Stimulated activated CD8-positive, alpha-beta memory T cell treated with anti-CD3 and anti-CD28 coated beads, Interleukin-4, amount 100 ng/mL, for 24 hours (primary cell): ENCODE measurements at regions not wholly inside any gene's neighbourhood (a gene's known extent, or its start where the extent isn't known, plus 50 kb on each side); places are given as distances from the start of the nearest gene placed in this dataset.
A peak's percentile ranks its signal among the peaks of the same experiment; 100 is the strongest.

Source experiments
- DNase-seq: peaks from one replicate; pipeline ENCODE4 v3.0.0-alpha.2; 2020; ENCODE audit warnings: low read depth

DNA sequence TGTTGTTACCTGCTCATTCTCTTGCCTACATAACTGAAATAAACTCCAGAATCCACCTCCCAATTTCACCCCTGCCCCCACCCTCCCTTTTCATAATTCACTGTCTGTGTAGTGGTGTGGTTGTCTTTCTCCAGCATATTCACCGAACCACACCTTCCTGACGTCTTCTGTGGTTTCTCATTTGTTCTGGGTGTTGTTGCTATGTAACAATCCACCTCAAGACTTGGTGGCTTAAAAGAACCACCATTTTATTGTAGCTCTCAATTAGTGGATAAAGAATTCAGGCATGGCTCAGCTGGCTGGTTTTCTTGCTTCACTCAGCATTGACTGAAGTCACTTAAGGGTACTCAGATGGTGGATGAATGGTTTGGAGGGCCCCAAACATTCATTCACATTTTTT, 229.8 kb downstream of the MAF start:
- DNase-seq = no peak

DNA sequence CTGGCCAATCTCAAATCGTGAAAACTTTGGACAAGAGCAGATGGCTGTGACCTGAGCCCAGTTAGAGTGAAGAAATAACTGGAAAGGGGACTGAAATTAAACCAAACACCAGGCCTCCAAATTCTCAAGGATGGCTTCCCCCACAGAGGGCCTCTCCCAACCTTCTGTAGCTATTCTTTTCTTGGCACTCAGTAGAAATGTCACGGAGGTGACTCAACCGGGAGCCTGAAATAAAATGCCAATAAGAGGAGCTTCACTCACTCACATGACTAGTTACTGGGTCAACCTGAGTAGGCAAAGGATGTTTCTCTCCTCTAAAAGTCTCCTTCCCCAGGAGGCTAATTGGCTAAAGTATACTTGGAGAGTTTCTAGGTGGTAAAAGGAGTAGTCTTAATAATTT, 230.7 kb downstream of the MAF start:
- DNase-seq = no peak

DNA sequence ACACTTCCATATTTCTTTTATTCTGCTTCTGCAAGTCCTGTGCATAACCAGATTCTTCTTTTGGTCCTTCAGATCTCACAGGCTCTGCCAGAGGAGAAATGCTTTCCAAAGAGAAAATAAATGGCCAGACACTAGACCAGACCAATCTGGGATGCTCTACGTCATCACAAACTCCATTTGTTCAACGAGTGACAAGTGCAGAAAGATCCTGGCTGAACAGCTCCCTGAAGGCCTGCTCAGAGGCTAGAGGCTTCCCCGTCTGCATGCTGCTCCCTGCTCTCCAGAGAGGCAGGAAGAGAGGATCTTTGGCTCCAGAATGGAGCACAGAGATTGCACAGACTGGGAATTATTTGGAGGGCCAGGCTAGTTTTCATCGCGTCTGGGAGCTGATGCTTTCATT, 232.7 kb downstream of the MAF start:
- no peak for DNase-seq

DNA sequence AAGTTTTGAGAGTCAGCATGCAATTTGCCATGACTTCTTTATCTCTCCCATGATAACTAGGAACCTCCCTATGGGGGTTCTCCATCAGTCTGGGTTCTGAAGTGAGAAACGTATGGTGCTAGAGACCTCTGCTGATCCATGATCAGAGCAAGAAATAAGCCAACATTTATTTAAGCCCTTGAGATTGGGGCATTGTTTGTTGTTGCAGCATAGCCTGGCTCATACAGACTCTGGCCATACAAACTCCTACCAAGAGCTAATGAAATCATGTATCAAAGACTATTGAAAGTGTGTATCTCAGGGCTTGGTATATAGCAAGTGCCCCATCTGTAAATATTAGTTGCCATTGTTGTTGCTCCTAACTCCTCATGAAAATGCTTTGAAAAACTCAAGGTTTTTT, 233.9 kb downstream of the MAF start:
- no peak for DNase-seq

DNA sequence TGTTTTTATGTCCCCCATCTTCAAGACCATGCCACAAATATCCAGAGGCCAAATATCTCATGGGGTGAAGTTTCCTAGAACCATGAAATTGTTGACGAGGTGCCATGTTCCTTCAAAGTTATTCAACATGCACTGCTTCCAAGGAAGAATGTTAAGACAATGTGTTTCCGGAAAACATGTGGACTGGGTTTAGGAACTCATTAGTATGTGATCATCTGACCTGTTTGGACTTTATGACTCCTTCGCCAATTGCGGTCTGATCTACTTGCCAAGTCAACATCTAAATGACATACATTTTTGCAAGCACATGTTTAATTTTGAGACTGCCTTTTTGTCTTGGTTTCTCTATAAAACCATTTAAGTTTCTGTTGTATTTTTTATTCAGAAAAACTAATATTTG, 234.8 kb downstream of the MAF start:
- DNase-seq = no peak

DNA sequence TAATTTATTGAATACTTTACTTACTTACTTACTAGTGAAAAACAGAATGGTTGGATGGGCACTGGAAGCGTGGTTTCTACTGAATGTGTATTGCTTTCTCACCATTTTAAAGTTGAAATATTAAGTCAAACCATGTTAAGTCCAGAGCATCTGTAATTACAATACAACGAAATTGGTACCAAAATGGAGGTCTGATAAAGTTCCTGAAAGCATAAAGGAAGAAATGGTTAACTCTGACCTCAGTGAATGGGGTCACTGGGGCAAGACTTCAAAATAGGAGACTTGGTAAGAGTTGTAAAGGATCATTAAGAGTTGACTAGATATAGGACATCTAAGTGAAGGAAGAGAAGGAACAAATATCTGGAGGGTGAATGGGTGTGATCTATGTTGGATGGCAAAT, 237.1 kb downstream of the MAF start:
- no peak for DNase-seq

DNA sequence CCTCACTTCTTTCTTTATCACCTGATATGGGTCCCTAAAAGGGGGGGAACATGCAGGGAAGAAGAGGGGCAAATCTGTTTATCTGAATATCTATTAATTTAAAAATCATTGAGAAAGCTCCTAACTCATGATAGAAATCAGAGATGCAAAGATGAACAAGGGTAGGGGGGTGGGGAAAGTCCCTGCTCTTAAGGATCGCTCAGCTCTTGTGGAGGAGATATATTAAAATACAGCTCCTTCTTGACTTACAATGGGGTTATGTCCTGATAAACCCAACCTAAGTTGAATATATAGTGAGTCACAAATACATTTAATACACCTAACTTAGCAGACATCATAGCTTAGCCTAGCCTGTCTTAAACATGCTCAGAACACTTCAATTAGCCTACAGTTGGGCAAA, 237.5 kb downstream of the MAF start:
- no peak for DNase-seq

DNA sequence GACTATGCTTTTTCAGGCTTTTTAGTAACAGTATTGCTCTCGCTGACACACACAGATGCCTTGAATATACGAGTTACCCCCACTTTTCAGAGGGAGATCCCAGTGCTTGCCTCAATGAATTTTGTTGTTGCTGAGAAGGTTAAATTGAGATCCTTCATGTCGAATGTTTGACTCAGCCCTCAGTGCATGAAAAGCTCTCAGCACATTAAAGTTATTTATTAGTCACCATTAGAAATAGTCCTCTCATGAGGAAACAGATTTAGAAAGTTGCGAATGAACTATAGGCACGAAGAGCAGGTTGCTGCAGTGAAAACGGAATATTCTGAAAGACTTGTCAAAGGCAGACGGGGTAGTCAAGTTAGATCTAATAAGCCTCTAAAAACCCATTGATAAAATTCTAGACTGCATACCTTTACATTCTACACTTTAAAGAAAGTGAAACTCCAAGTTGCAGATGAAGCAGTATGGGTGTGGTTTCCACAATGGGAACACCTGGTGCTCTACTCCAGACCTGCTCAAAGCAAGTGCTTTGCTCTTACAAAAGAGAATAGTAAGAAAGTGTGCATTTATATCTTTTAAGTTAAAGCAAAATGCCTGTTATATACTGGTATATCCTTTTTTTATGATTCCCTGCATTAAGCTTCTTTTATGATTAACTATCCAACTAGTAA, 238.1 kb downstream of the MAF start:
- no peak for DNase-seq

DNA sequence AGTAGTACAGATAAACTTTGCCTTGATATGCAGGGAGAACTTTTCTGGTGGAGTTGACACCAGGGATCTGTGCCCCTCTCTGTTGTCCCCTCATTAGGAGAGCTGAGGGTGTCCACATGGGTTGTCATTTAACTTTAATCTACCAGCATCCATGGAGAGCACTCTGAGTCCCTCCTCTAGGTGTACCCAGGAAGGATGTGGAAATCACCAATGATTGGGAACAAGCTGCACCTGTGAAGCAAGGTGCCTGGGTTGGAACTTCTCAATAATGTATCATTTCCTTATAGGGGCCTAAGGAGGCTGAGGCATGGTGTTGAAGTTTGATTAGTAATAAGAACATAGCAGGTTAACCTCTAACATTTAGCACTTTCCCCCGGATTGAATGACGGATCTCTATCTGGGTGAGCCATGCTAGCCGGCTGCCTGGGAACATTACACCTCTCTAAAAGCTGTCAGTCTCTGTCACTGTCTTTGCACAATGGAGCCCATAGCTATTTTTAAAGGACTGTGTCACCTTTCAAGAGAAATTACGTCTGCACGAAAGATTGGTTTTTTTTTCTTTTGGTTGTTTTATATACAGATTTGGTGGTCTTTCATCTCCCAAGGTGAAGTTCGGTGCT, 239.3 kb downstream of the MAF start:
- no peak for DNase-seq

DNA sequence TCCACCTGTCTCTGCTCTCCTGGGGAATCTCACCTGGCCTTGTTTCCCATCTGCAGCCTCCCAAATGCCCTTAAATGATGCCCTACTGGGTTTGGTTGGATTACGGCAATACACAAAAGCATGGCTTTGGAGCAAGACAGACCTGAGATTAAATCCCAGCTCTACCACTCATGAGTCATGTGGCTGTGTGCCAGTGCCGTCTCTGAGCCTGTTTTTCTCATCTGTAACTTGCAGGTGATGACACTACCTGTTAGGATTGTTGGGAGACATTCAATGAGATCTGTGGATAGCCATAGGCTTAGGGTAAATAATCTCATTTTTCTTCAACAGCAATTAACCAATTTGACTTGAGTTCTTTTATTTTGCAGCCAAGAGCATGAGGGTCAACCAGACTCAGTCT, 240.3 kb downstream of the MAF start:
- DNase-seq = no peak

DNA sequence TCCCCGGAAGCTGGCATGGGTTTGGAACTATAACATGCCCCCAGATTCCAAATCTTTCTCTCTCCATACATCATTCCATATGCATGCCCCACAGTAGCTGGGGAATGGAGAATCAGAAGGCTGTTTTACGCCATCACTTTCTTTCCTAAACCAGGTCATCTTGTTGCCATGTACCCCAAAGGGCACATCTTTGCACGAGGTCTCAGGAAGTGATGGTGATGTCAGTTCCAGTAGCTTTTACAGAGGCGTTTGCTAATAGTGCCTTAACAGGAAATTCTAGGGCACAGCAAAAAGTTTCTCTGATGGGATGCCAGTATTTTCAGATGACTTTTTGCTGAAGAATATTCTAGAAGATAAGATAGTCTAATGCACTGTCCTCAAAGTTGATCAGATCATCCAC, 241.5 kb downstream of the MAF start:
- no peak for DNase-seq

DNA sequence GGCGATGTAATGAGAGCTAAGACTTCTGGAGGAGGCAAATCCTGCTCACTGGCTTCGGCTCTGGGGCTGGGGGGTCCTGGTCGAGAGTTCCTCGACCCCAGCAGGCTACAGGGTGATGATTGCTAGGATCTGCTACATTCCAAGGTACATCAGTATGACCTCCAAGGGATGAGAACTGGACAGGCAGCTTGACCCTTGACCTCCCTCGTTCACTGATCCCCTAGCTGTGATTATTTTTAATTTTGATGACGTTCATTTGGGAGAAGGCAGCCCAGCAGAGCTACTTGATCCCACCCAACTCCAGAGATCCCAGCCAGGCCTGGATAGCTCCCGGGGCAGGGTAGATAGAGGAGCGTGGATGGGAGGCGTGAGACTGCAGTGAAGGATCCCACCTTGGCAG, 242.3 kb downstream of the MAF start:
- DNase-seq = no peak

DNA sequence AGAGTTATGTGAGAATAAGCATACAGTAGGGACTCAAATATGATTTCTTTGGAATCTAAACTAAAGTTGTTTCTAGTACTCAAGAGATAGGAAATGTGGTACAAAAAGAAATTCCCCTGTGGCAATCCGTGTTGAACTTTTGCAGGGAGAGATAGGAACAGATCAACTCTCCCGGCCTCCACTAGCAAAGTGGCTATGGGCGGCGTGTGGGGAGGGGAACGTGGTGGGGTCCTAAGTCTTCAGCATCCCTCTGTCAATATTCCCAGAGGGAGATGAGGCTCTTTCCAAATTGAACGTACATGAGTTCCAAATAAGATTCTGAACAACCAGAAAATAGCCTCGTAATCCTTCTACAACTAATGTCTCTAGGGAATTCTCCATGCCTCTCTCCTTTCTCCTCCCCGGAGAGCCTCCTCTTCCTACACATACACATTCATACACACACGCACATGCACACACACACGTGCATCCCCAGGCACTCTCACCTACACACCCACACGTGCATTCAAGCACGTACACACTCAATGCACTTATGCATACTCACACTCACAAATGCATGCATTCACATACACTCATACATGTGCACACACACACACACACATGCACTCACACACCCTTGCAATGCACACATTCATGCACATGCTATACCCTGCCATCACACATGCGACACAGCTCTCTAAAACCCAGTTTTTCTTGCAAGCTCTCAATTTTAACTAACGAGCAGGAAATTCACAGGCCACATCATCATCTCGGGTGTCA, 244.8 kb downstream of the MAF start:
- DNase-seq = no peak

DNA sequence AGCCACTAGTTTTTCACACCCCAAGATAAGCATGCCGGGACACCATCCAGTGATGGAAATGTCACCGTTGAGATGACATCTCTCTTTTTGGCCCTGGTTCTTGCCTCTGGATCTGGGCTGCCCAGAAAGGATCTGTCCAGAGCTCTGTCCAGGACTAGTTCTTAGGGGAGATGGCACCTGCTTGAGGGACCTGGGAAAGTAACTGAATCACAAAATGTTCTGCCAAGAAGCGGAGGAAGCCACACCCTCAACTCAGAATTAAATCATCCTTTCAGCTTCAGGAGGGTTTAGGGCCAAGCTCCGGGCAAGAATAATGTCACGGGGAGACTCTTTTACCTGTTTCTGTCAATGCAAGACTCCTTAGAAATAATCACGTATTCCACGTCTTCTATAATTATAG, 248.6 kb downstream of the MAF start:
- DNase-seq = no peak

DNA sequence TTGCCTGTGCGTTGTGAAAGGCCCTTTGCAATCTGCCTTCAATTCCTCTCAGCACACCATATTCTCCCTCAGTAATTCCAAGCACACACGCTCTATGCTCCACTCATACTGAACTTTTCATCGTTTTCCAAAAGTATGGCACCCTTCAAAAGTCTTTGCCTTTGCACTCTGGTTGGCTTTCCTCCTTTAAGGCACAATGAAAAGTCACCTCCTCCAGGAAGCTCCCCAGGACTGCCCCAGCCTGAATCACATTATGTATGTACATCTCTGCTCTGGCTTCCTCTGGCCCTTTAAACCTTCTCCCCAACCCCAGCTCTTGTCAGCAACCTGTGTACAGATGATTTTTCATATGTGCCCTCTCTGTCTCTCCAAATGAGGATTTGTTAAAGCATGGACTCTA, 250.7 kb downstream of the MAF start:
- DNase-seq = no peak

DNA sequence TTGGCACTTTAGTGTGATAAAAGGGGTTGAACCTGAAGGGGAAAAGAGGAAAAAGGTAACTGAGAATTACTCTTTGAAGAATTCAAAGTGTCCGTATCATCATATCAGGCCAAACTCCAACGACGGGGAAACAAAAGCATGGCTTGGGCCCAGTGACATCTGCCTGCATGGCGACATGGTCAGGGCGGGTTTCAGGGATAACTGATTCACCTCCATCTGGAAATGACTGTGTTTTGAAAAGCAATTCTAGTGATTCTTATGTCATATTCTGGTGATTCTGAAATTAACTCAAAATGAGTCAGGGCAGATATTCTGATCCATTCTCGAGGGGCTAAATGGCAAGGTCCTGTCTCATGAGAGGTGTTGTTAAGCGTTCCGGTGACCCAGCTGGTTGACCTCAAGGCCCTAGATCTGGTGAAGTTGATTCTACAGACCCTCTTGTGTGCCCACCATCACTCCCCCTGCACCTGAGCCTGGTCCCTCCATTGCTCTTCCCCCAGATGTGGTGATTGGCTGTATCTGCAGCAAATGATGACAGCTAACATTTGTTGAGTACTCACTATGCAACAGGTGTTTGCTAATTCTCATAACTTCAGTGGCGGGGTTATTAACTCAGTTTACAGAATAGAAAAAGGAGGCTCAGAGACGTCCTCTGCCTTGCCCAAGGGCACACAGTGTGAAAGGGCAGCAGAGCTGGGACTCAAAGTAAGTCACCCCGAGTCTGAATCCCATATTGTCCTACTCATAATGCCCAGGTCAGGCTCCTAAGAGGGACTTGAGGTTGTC, 251.8 kb downstream of the MAF start:
- DNase-seq = no peak

DNA sequence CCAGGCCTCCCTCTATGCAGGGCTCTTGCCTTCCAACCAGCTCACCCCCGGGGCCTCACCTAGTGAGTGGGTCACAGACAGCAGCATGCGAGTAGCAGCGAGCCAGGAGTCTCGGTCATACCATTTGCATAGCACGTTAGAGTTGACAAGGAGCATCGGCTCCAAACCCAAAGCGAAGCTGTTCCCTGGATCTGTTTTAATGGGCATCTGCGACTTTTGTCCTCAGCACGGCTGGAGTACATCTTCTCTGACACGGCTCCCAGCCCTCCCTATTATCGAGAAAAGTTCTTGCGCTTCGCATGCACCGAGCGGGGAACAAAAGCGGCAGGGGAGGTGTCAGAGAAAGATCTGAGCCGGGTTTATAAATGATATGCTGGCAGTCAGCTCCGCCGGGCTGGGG, 253.3 kb downstream of the MAF start:
- DNase-seq = no peak

DNA sequence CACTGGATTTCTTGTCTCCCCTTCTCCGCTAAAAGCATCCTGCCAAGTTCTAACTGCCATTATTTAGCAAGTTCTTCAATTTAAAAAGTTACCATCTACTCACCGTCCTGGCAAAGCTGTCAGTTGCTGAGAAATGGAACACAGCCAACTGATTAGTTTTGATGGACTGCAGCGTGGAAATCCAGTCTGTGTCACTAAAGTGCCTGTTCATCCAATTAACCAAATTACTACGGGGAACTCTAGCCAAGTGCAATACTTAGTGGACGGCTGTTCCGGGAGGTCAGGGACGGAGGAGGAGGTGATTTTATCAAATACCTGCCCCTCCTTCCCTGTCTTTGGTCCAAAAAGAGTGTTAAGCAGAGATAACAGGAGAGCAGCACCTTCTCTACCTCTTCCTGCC, 260.7 kb downstream of the MAF start:
- no peak for DNase-seq

DNA sequence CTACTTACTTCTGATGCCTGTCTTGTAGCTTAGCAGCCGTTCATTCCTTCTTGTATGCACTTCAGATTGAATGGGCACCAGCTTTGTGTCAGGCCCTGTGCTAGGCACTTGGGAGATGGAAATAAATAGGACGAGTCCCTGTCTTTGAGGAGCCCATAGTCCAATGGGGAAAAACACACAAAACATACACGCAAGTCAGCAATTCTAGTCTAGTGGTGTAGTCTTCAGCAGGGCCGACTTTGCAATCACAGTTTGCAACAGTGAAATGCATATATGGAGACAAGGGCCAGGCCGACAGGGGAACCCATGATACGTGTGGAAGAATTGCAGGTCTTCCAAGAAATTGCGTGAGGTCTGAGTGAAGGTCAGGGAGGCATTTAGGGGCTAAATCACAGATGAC, 262.6 kb downstream of the MAF start:
- DNase-seq = no peak

DNA sequence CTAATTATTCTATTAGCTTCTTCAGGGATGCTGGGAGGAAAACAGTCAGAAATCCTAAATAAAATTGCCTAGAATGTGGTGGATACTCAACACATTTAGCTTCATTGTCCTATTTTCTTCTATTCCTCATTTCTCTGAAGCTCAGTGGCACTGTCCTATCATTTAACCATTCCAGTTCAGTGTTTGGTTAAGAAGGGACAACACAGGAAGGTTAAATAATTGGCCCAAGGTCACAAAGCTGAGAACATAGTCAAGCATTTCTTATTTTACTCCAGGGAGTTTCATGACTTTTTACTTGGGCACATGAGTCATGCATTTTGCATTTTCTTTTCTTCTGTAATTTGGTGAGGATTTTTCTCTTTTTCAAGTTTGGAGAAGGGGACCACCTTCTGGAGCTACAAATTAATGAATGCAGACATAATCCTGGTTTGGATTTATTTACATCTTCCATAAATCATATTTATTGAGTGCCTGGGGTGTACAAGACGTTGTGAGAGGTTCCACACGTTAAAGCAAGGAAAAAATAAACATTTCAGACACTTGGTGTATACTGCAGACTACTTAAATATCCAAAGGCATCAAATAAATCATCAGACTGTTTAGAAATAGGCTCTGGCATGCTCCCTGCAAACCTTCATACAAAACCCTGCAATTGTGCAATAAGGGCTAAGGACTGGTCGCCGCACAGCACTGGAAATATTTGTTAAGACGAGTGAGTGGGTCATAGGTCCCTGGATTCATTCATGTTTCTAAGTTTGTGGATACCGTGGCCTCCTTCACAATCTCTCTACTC, 263.9 kb downstream of the MAF start:
- no peak for DNase-seq

DNA sequence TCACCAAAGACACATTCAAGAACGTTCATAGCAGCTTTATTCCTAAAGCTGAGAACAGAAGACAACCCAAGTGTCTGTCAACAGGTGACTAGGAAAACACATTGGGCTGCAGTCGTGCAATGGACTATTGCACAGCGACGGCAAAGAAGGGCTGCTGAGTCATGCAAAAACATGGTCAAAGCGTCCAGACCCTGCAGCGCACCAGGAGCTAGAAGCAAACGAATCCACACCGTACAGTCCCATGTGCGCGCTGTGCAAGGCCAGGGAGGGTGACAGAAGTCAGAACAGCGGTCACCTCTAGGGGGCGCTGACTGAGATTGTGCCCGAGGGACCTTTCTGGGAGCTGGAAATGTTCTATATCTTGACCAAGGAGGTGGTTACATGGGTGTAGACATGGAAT, 266.4 kb downstream of the MAF start:
- peak; percentile 17 for DNase-seq

DNA sequence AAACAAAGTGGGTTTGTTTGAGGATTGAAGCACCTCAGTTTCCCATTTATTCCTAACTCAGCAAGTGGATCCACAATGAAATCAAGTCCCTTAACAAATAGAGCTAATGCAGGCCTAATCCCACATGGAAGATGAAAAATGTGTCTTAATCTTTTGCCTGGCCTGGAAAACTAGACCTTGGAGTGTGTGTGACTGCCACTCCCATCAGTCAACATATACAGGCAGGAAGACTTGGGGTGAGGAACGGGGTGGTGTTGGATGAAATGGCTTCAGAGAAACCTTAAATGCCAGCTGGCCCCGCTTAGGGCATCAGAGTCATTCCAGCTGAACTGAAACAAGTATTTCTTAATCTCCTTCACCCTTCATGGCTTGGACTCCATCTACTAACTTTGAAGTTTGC, 269.5 kb downstream of the MAF start:
- DNase-seq = no peak
